Pulmonary artery endothelial cell (primary cell): ENCODE measurements at regions not wholly inside any gene's neighbourhood (a gene's known extent, or its start where the extent isn't known, plus 50 kb on each side); places are given as distances from the start of the nearest gene placed in this dataset.
A peak's percentile ranks its signal among the peaks of the same experiment; 100 is the strongest.

Experiments used
- DNase-seq: peaks from one replicate; pipeline ENCODE4 v3.0.0-alpha.2; 2011; ENCODE audit warnings: low read depth, low spot score

DNA sequence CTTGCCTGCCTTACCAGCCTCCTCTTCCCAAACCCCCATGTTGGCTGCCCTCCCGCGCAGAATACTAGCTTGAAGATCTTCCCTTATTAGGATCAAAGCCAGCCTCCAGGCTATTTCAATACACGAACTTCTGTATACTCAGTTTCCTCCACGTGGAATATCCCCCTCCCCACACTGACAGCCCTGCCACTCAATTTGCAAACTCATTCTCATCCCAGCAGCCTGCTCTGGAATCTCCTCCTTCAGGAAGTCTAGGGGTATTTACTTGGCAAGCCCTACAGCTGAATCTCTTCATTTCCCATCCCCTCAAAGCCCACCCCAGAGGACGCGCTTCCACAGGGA, 157.0 kb upstream of the SMIM23 start:
- no peak for DNase-seq

DNA sequence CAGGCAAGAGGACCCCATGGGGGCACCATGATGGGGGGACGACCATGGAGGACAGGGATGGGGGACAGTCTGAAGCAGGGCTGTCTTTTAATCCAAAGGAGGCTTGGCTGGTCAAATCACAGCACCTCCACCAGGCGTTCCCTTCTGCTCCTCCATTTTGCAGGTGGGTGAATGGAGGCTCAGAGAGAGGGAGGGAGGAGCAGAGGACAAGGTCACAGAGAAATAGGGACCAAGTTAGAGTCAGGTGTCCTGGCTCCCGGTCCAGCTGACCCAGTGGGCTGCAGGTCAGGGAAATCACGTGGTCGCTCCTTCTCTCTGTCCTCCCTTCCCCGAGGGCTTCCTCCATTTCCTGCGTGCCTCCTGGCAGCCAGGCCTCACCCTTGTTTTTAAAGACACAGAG, 156.4 kb upstream of the SMIM23 start:
- no peak for DNase-seq

DNA sequence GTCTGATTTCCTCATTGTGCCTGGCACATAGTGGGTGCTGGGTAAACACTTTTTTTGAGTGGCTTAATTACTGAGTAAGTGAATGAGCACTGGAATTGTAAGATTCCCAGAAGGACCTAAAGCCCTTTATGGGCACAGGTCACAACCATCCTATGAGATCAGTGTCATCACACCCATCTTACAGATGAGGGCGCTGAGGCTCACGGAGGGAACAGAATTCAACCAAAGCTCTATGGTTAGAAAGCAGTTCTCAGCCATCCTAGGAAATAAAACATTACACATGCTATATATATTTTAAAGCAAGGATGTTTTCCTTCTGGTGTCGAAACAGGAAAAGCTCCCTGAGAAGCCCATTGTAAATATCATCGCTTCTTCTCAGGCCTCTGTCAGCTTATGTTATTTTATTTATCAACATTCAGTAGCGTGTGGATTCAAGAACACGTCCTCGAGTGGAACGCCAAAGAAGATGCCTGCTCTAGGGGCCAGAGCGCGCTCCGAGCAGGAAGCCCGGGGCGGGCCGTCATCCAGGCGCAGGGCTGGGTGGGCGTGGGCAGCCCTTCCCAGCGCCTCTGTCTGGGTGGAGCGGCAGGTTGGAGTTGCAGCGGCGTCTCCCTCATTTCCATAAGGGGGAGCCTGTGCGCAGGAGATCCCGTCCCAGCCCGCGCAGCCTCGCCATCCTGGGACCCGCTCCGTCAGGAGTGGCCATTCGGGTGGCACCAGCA, 155.8 kb upstream of the SMIM23 start:
- peak; percentile 30 for DNase-seq

DNA sequence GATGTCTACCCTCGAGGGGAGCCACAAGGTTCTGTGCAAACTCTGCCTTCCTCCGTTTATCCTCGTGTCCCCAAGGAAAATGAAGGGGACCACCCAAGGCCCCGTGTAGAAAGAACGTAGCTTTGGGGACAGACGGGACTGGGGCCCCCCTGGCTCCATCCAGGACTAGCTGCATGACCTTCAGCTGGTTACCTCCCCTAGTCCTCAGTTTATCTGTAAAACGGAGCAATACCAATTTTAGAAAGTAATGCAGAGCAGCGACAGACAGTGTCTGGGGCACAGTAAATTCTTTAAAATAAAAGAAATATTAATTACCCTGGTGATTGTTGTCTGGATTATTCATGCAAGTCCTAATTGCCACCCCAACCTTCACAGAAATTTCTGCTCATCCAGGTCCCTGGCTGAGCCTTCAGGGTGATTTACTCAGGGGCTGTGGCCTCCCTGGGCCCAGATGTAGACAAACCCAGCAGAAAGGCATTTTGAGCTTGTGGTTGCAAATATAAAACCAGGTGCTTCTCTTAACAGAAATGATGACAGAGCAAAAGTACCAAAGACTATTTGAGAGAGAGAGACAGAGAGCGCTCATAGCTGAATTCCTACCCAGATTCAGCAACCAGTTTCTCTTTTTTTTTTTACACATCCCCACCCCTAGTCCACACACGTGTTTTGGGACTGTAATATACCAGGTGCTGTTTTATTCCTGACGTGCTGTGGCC, 155.1 kb upstream of the SMIM23 start:
- no peak for DNase-seq

DNA sequence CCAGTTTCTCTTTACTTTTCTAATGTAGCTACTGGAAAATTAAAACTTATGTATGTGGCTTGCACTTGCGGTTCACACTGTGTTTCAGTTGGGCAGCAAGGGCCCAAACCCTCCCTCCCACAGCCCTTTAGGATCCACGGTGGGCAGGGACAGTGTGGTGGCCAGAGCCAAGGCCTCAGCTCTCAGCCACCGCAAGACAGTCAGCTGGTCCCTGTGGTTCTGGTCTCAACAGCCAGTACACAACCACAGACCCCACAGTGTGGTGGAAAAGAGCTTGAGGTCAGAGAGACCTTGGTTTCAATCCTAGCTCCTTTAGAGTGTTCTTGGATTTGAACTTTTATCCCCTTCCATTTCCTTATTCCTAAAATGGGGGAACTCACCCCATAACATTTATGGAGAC, 153.0 kb upstream of the SMIM23 start:
- DNase-seq = no peak

DNA sequence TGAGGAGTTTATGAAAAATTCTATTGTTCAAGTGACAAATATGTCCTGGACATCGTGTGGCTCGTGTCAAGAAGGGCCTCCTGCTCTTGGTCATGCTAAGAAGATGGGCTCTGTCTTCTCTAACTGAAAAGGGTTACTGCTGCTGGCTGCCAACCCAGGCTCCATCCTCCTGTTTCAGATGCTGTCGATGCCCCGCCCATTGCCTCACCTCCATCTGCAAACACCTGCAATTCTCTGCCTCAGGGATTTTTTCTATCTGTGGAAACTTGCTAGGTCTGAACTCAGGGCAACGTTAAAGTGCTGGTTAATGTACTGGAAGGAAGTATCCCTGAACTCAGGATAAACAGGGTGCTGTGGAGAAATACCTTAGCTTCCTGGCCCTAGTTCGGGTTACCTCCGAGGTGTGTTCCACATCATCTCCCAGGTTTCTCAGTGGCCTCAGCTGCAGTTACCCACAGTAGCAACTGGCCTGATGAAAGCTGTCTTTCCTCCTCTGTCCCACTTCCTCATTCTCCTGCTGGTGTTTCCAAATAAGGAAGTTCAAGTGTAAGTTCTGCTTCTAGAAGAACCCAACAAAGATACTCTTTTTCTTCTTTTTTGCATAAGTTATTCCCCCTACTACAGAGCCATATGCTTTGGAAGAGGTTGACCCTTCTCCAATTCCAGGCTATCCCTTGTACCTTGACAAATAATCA, 151.7 kb upstream of the SMIM23 start:
- no peak for DNase-seq

DNA sequence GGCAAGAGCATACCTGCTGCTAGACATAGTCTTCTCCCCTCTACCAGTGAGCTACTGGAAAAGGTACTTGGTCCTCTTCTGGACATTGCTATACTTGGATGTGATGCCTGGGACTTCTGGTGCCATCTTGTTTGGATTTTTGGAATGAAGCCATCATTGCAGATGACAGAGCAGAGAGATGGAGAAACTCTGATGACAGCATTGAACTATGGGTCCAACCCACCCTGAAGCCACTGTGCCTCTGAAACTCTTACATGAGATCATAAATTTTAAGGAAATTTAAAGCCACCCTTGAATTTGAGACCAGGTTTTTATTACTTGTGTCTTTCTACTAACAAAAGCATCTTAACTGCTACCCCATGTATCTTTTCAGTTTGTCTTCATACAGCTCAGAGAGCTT, 151.1 kb upstream of the SMIM23 start:
- DNase-seq = no peak

DNA sequence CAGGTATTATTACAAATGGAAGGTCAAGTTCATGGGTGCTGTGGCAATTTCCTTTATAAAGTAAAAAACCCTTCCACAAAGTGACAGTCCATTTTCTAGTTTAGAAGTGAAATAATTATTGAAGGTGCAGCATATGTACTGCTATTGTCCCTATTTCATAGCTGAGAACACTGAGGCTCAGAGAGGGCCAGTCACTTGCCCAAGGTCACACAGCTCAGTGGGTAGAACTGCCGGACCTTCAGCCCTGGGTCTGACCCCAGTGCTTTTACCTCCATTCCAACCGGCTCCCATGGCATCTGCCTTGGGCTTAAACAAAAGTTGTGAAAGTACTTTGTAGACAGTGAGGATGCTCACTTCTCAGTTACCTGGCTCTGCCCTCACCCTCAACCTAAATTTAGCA, 150.6 kb upstream of the SMIM23 start:
- DNase-seq = no peak

DNA sequence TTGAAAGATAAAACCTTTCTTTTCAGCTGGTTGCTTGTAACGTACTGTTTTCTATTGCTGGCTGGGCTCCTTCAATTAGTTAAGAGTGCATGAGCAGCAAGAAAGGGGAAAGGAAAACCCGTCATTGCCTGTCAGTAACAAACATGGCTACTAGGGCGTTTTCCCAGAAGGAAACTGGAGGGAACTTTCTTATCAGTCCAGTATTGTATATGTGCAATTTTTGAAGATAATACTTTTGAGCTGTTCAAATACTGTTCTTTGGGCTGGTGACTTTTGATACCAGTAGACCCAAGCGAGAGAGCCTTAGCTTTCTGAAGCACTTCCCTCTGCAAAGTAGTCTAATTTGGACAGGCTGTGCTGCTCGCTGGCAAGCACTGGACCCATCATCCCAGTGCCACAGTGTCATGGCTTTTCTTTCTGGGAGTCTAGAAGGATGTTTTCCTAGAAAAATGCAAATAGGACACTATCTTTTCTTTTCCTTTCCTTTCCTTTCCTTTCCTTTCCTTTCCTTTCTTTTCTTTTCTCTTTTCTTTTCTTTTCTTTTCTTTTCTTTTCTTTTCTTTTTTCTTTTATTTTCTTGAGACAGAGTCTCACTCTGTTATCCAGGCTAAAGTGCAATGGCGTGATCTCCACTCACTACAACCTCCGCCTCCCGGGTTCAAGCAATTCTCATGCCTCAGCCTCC, 149.9 kb upstream of the SMIM23 start:
- no peak for DNase-seq

DNA sequence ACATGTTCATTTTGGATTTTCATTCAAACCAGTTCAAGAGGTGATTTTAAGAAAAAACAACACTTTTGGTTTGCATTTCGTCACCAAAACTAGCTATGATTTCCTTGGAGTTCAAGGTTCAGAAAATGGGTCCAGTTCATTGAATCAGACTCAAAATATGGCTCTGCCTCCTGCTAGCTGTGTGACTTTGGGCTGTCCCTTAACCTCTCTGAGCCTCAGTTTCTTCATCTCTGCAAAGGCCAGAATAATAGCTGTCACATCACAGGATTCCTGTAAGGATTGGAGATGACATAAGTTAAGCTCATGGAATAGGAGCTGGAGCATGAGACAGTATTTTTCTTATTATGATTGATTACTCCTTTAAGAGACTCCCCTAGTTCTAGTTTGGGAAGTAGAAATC, 147.8 kb upstream of the SMIM23 start:
- no peak for DNase-seq

DNA sequence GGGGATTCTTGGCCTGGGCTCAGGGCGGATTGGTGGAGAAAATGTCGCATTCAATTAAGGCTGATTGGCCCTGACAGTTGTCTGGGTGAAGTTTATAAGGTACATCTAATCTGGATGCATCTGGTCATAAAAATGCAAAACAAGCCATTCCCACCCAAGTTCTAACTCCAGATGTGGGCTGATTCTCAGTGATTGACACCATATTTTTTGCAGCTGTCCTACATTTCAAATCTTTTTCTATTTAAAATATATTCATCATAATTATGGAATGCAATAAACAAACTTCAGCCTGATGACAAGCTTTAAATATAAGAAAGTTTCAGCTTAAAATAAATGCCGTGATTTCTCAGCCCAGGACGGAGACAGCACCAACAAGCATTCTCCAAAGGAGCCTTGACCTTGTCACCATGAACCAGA, 146.4 kb upstream of the SMIM23 start:
- DNase-seq = no peak

DNA sequence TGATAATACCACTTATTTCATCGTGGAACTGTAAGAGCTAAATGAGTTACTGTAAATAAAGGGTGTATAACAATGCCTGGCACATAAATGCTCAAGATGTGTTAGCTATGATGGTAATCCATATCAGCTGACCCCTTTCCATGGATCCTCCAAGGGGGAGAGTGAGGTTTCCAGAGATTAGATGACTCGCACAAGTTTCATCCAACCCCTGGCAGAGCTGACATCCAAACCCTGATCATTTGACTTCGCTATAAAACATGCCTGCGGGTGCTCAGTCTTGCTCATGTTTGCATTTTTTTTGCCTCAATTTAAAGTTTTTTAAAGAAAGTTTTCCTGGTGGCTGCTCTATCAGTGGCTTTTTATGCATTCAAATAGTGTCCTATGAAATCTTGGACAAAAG, 145.7 kb upstream of the SMIM23 start:
- no peak for DNase-seq

DNA sequence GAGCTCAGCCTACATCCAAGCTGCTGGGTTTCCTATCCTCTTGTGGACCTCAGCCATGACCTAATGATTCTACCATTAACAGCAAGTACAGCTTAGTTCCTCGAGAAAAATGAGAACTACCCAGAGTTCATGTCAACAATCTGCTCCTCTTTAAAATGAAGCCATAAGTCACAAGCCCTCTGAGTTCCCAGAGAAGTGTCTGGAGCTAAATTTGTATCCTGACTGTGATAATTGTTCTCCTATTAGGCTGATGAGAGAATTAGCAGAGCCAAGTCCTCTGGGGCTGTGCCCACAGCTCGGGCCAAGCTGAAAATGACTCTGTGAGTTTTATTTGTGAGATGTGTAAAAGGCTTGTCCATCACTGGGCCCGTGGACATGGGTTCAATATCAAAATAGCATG, 145.1 kb upstream of the SMIM23 start:
- no peak for DNase-seq

DNA sequence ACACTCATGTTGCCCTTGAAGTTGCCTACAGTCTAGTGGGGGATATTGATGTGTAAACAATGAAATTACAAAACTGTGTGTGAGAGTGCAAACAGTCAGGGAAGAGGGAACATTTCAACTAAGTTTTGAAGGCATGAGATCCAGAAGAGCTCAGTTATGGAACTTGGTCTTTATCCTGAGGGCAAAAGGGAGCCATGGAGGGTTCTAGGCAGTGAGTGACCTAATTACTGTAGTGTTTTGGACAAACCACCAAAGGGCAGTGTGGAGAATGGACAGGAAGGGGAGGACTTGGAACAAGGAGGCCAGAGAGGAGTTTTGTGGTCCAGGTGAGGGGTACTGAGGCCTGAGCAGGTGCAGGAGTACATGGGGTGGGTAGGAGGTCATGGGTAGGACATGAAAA, 143.7 kb upstream of the SMIM23 start:
- no peak for DNase-seq

DNA sequence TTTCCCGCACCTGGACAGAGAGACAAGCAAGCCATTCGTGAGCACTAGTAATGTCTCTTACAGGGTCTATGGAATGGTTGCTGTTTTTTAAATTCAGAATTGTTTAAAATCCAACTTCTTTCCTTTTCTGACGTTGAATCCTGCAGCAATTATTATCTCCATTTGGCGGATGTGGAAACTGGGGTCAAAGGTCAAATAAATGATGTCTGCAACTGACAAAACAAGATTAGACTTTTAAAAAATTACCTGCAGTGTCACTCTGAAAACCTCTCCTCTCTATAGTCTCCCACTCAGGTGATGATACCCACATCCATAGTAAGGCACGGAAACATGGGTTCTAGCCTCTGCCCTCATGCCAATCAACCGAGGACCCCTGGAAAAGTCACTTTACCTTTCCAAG, 142.7 kb upstream of the SMIM23 start:
- DNase-seq = no peak

DNA sequence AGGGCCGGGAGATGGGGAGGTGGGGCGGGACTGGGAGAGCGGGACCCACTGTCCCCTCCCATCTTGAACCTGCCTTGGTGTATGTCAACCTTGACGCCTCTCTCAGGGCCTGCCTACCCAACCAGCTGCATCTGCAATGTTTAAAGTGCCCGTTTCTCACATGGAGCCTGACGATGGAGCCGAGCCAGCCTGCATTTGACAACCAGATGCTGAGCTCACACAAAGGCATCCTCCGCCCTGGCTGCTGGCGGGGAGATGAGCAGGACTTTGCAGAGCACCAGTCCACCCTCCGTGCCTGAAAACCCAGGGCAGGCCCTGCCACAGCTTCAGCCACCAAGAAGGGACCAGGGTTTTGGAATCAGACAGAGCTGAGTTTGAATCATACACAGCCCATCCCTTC, 141.1 kb upstream of the SMIM23 start:
- DNase-seq = no peak

DNA sequence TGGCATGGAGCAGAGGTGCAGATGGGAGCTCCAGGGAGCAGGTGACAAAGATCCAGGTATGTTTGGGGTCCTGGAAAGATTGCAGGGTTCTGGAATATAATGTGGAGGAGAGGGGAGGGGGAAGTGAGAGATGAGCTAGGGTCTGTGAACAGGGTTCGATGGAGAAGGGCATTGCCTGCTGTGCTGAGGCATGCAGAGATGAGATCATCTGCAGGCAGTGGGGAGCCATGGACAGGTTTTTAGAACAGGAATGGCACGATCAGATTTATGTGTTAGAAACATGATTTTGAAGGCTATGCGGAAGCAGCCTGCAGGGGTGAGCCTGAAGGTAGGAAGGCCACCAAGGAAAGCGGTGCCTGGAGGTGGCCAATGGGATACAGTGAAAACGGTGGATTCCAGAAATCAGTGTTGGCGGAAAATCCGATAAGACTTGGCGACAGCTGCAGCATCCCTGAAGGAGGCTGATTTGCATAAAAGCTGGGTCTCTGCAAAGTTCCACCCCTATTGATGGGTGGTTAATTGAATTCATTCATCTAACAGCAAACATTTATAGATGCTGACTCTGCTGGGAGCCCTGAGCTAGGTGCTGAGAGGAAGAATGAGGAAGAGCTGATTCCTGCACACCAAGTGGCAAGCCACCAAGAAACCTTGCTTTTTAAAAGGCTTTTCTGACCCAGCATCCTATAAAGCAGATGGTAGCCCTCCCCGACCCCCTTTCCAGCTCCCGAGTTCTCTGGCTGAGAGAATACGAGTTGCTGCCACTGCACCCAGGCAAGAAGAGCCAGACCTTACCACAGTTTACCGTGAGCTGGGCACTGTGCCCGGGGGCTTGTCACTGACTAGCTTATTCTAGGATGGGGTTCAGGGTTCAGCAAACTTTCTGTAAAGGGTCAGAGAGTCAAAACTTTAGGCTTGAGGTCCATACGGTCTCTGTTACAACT, 139.2 kb upstream of the SMIM23 start:
- DNase-seq = no peak

DNA sequence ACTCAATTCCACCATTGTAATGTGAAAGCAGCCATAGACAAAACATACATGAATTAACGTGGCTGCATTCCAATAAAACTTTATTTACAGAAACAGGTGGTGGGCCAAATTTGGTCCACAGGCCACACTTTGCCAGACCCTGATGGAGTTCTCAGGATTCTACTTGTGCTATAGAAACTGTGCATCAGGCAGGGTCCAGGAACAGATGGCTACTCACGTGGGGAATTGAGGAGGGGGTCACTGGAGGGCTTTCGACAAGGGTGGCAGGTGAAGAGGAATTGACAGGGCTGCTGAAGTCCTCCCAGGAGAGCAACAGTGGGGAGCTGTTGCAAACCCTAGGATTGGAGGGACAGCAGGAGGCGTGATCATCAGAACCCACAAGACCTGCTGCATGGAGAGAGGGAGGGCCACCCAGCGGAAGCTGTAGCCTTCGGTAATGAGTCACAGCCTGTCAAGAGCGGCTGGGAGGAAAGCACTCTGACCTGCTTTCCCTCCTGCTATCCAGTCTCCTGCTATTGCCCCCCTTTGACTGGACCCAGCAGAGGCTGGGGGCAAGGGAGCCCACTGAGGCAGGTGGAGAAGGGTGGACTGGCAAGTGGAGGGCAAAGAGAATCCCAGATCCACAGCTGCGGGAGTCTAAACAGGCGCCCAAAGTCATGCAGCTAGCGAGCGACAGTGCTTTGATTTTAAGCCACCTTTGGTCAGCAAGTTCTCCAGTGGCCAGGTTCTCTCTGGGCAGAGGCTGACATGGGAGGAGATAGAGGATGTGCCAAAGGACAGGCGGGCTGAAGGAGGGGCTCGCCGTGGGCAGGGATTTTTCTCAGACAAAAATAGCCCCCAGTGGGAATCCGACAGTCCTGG, 138.3 kb upstream of the SMIM23 start:
- DNase-seq = peak; percentile 61

DNA sequence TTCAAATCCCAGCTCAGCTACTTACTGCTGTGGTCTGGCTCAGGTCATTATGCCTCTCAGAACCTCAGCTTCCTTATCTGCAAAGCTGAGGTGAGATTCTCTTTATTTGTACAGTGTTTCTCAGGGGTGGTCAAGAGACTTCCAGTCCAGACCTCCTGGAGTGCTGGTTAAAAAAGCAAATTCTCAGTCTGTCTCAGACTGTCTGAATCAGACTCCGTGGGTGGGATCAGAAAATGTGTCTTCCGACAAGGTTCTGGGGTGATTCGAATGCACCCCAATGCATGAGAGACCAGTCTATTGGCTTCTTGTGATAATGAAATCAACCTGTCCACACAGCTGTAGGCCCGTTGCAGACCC, 137.7 kb upstream of the SMIM23 start:
- DNase-seq = no peak
